DLD1 (cell line): ENCODE measurements at regions not wholly inside any gene's neighbourhood (a gene's known extent, or its start where the extent isn't known, plus 50 kb on each side); places are given as distances from the start of the nearest gene placed in this dataset.
"Not testable (repeated sequence)": the region's sequence is repeated elsewhere in the genome, so short reads cannot be mapped to it uniquely, and the experiment has no call there.

Experiments used
- in situ Hi-C: cut with HindIII; loops from 2 replicates; pipeline ENCODE4 v1.10.0; 2017; ENCODE audit warnings: low sequenced_read_pairs

DNA sequence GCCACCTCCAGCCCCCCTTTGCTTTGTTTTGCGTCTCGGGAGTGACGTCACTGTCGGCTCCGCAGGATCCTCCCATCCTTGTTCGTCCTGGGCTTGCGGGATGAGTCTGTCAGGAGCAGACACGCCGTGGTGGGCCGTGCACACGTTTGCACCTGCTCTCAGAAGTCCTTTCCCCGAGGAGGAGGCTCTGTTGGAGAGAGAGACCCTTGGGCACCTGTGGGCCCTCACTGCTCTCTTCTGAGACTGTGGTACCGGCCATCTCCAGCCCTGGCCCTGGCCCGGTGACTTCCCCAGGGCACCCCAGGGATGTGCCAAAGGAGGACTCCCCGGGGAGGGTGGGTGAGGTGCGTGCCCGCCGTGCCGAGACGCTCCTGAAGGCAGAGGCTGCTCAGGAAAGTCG, 76.1 kb upstream of the PPP2R3B start:
- in situ Hi-C loops, result no loop called here

DNA sequence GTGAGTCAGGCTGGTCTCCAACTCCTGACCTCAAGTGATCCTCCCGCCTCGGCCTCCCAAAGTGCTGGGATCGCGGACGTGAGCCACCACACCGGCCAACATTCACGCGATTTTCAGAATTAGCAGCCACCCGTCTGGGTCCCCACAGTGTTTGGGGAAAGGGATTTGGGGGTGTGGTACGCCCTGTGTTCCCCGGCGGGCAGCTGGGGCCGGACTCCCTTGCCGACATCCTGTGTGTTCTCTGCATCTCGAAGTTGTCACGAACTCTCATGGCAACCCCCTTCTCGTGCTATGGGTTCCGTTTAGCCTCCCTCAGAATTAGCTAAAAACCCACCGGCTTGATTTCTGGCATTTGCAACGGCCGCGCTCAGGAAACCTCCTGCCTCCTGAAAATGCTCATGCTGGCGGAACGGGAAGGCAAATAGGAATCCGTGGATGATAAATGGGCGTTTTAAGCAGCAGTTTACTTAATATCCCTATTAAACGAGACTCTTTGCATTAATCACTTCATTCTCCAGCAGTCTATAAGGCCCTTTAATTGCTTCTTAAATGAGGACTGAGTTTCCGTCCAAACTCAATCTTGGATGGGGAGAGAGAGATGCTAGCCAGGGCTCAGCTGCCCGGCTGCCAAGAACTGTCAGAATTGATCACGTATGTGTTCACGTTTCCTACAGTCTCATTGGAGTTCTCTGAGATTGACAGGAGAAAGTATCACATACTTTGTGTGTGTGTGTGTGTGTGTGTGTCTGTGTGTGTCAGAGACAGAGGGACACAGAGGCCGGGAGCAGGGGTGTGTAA, 78.9 kb upstream of the PPP2R3B start:
- in situ Hi-C loops, result no loop called here

DNA sequence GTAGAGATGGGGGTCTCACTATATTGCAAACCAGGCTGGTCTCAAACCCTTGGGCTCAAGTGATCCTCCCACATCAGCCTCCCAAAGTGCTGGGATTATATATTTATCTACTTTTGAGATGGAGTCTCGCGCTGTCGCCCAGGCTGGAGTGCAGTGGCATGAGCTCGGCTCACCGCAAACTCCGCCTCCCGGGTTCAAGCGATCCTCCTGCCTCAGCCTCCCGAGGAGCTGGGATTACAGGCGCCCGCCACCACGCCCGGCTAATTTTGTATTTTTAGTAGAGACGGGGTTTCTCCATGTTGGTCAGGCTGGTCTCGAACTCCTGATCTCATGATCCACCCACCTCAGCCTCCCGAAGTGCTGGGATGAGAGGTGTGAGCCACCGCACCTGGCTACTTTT, 80.1 kb upstream of the PPP2R3B start:
- in situ Hi-C loops, result not testable (repeated sequence)

DNA sequence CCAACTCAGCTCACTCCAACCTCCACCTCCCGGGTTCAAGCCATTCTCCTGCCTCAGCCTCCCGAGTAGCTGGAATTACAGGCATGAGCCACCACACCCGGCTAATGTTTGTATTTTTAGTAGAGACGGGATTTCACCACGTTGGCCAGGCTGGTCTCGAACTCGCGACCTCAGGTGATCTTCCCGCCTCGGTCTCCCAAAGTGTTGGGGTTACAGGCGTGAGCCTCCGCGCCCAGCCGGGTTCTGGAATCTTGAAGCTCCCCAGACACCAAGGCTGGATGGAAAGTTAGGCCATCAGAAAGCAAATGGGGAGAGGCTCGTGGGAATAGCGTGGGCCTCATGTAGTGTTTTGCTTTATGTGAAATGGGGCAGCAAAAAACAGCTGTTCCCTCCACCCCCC, 81.0 kb upstream of the PPP2R3B start:
- in situ Hi-C loops, result not testable (repeated sequence)

DNA sequence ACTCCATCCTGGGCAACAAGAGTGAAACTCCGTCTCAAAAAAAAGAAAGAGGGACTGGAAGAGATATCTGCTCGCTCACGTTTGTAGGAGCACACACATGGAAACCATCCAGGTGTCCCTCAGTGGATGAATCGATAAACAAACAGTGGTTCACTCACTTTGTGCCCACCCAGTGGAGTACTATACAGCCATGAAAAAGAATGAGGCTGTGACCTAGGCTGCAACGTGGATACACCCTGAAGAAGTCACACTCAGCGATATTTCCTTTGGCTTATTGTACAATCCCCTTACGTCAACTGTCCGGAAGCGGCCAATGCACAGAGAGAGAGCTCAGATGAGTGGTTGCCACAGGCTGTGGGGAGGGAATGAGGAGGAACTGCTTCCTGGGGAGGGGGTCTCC, 82.3 kb upstream of the PPP2R3B start:
- in situ Hi-C loops, result no loop called here

DNA sequence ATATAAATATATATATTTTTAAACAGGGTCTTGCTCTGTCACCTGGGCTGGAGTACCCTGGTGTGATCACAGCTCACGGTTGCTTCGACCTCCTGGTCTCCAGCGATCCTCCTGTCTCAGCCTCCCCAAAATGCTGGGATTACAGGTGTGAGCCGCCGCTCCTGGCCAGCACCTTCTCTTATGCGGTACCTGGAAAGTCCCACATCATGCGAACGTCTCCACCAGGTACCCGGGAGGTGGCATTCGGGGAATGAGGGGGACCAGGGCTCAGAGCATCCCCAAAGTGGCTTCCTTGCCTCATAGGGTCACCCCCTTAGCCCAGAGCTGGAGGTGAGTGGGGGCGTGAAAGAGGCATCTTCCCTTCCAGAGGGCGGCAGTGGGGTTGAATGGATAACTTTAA, 84.0 kb upstream of the PPP2R3B start:
- in situ Hi-C loops, result no loop called here

DNA sequence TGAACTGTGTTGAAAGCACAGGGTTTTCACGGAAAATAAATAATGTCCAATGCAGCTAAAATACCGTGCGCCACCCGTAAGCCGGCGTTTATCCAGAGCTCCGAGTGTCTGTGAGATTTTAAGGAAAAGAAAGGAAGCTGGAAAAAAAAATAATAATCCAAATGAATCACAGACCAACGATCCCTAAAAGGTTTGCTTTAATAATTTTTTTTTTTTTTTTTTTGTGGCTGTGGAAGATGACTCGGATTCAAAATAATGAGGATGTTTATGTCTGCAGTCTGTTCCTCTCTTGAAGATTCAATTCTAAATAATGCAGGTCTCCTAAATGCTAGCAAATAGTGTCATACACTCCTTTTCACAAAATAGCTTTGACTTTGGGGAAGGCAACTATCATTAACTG, 84.6 kb upstream of the PPP2R3B start:
- in situ Hi-C loops, result no loop called here

DNA sequence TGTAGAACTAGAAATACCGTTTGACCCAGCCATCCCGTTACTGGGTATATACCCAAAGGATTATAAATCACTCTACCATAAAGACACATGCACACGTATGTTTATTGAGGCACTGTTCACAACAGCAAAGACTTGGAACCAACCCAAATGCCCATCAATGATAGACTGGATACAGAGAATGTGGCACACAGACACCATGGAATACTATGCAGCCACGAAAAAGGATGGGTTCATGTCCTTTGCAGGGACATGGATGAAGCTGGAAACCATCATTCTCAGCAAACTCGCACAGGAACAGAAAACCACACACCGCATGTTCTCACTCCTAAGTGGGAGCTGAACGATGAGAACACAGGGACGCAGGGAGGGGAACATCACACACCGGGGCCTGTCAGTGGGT, 85.6 kb upstream of the PPP2R3B start:
- in situ Hi-C loops, result not testable (repeated sequence)

DNA sequence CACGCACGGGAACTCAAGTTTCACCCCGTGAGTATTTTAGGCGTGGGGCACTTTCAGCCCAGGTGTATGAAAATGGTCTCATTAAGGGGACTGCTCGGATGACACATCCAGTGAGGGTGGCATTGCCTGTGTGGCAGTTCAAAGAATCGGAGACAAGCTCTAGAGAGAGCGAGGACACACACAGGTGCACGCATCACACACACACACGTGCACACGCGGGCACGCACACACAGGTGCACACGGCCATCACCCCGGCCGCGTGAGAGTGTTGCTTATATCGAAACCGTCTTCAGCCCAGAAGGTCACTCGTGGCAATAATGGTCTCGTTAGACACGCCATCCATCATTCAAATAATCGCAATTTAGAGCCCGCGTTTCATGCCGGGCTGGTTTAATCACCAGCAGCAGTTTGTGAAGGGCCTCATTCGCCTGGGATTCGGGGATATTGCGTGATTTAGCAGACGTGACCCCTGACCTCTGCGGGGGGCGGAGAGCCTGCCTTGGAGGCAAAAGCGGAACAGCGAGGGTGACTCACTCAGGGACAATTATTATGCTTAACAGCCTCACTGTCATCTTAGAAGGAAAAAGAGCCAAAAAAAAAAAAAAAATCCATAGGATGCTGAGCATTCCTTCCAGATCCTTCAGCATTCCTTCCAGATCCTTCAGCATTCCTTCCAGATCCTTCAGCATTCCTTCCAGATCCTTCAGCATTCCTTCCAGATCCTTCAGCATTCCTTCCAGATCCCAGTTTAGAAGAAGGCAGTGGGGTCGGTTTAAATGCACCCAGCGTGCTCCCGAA, 89.4 kb upstream of the PPP2R3B start:
- in situ Hi-C loops, result no loop called here

DNA sequence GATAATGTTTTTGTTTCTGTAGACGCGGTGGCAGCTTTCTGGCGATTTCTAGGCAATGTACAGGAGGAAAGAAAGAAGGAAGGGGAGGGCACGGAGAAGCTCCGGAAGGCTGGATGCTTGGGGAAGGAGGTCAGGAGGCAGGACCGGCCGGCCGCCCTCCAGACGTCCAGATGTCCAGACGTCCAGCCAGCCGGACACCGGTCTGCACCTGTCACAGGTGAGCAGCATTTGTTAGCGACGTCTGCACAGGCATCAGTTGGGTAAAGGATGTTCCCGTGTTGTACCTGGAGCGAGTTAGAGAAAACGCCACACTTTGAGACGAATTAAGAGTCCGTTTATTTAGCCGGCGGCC, 90.0 kb upstream of the PPP2R3B start:
- in situ Hi-C loops, result no loop called here

DNA sequence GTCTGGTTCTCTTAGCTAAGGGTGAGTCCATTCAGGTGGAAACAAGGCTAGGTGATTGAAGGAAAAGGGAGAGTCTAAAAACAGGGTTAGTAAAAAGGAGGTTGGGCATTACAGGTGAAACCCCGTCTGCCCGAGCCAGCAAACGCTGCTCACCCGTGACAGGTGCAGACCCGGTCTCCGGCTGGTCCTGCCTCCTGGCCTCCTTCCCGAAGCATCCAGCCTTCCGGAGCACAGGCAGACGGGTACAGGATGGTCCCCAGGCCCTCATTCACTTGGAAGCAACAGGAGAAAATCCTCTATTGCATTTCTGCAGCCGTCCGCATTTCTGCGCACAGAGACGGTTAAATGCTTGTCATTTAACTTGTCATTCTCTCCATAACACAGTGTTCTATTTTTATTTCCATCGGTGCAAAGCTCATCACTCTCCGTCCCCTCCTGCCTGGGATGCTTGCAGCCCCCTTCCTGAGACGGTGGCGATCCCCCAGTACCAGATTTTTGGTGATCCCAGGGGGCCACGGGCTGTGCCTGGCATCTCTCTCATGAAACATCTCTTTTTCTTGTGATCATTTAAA, 90.8 kb upstream of the PPP2R3B start:
- in situ Hi-C loops, result no loop called here

DNA sequence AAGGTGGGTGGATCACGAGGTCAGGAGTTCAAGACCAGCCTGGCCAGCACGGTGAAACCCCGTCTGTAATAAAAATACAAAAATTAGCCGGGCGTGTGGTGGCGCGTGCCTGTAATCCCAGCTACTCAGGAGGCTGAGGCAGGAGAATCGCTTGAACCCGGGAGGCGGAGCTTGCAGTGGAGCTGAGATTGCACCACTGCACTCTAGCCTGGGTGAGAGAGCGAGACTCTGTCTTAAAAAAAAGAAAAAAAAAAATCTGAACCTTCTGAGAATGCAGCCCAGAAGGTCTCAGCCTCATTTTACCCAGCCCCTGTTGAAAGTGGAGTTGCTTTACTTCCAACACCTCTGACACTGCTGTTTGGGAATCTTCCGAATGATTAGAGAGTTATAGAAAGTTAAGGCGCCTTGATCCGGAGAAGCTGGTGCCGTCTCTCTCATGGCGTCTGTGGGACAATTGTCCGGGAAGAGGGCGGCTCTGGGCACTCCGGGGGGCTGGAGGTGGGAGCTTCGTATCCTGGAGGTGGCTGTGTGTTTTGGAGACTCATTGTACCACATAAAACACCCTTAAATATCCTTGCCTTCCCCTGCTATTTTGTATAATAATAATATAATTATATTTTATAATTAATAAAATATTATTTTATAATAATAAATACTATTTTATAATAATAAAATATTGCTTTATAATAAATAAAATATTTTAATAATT, 92.7 kb upstream of the PPP2R3B start:
- in situ Hi-C loops, result no loop called here

DNA sequence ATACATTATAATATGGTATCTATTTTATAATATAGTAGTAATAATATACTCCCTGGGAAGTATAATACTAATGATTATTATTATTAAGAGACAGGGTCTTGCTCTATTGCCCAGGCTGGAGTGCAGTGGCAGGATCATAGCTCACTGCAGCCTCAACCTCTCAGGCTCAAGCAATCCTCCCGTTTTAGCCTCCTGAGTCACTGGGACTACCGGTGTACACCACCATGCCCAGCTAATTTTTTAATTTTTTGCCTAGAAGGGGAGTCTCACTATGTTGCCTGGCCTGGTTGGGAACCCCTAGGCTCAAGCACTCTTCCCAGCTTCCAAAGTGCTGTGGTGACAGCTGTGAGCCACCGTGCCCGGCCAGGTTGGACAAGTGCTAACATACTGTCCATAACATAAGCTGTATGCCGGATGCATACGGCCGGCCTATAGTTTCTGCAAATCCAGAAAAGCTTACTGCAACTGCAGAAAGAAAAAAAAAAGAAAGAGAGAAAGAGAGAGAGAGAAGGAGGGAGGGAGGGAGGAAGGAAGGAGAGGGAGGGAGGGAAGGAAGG, 94.2 kb upstream of the PPP2R3B start:
- in situ Hi-C loops, result loop anchor here (10.0 kb wide), 1 partner anchor 84 kb away; no protein-coding TSS in a partner anchor

DNA sequence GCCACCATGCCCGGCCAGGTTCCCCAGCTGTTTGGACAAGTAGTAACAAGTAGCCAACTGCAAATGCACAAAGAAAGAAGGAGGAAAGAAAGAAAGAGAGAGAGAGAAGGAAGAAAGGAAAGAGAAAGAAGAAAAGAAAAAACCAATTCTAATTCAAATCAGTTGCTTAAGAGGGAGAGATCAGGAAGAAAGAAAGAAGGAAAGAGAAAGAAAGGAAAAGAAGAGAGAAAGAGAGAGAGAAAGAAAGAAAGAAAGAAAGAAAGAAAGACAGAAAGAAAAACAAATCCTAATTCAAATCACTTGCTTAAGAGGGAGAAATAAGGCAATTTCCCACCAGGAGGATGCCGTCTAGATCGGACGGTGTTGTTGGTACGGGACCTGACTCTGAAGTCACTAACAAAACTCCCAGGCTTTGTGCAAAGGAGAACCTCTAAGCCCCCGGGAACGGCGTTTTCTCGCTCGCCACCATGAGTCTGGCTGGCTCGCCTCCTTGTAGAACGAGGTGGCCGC, 95.5 kb upstream of the PPP2R3B start:
- in situ Hi-C loops, result loop anchor here (10.0 kb wide), 1 partner anchor 83 kb away; no protein-coding TSS in a partner anchor

DNA sequence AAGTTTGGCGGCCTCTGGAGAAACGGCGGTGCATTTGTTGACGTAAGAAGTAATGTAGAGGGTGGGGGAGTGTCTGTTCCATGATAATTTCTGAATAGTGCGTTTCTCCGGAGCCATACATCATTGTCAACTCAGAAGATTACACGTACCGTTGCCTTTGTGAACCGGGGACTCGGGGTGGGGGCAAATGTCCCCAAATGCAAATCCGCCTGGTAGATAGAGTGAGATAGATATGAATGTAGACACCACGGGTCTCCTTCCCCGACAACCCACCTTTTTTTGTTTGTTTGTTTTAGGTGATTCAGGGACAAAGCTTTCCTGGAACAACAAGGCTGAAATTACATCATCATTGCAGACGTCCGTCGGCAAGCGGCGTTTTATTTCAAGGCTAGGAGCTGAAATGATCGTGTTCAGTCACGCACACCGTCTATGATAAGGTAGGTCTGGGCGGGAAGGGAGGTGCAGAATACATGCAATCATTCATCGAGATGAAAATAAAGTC, 96.0 kb upstream of the PPP2R3B start:
- in situ Hi-C loops, result loop anchor here (10.0 kb wide), 1 partner anchor 82 kb away; no protein-coding TSS in a partner anchor

DNA sequence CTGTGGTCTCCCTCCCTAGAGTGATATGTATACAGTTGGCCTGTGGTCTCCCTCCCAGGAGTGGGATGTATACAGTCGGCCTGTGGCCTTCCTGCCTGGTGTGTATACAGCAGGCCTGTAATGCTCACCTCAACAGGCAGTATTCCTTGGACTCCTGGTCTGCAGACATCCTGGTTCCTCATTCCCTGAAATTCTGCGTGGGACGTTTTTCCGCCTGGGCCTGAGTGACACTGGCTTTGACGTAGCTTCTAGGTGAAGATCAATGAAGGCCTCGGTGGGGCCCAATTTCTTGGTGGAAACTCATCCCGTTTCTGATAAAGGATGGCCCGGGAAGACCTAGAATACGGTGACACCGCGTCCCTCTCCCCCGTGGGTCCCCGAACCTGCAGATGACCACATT, 98.7 kb upstream of the PPP2R3B start:
- in situ Hi-C loops, result loop anchor here (10.0 kb wide), 1 partner anchor 79 kb away; no protein-coding TSS in a partner anchor

DNA sequence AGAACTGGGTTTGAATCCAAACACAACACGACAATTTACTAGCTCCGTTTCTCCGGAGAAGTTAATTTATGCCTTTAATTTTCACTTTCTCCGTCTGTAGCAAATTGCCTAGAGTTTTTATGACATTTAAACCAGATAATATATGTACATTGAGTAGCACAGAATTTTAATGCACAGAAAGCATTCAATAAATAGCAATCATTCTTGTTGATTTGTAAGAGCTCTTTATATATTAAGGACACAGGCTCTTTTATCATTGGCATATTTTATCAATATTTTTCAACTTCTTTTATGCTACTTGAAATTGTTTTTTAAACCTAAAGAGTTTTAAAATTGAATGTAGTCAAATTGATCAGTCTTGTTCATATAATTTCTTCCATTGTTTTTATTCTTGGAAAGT, 99.6 kb upstream of the PPP2R3B start:
- in situ Hi-C loops, result loop anchor here (10.0 kb wide), 1 partner anchor 78 kb away; no protein-coding TSS in a partner anchor

DNA sequence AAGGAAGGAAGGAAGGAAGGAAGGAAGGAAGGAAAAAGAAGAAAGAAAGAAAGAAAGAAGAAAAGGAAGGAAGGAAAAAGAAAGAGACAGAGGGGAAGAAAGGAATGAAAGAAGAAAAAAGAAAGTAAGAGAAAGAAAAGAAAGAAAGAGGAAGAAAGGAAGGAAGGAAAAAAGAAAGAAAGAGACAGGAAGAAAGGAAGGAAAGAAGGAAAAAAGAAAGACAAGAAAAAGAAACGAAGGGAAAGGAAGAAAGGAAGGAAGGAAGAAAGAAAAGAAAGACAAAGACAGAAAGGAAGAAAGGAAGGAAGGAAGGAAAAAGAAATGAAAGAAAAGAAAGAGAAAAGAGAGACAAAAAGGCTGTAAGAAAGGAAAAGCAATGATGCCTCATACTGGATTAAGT, 101.1 kb upstream of the PPP2R3B start:
- in situ Hi-C loops, result loop anchor here (10.0 kb wide), 1 partner anchor 77 kb away; no protein-coding TSS in a partner anchor

DNA sequence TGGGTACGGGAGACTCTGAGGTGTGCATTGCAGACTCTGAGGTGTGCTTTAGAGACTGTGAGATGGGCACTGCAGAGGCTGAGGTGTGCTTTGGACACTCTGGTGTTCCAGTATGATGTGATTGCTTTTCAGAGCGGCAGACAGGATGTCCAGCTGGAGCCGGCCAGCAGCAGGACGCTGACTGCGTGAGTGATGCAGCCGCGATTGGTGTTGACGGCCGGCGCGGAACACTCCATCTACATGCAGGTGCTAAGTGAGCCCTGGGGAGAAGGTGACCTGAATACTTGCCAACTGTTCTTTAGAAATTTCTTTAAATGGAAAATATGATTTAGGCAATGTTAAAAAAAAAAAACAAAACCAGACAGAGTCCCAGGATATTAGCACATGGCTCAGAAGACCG, 103.1 kb upstream of the PPP2R3B start:
- in situ Hi-C loops, result loop anchor here (10.0 kb wide), 1 partner anchor 75 kb away; no protein-coding TSS in a partner anchor
